Adrenal gland (tissue), 9 donors: ENCODE measurements at regions not wholly inside any gene's neighbourhood (a gene's known extent, or its start where the extent isn't known, plus 50 kb on each side); places are given as distances from the start of the nearest gene placed in this dataset.

ENCODE experiments used
- DNase-seq, 7 donors: peaks; one replicate each; pipeline ENCODE4 v3.0.0-alpha.2; 2019 to 2020
- H3K27ac ChIP-seq, 5 donors: fragments of 200-600 bp; sonication (generic) in 4 of 5; 1 replicate in 3 of 5; 2 replicates in 2 of 5; pipeline versions ENCODE4 v1.5.1 to v1.8.0; 2016 to 2020; ENCODE audit warnings: mild to moderate bottlenecking in 1 of 5
- H3K27me3 ChIP-seq: fragments of 200-600 bp; 2 replicates; pipeline ENCODE4 v1.8.0; 2021
- H3K36me3 ChIP-seq, 2 donors: fragments of 200-600 bp; replicated peaks in 1 of 2; 1 replicate in 1 of 2; 2 replicates in 1 of 2; pipeline versions ENCODE4 v1.5.1 to v1.8.0; 2018 to 2022
- H3K4me1 ChIP-seq, 2 donors: fragments of 200-600 bp; replicated peaks in 1 of 2; 1 replicate in 1 of 2; 2 replicates in 1 of 2; pipeline versions ENCODE4 v1.5.1 to v1.8.0; 2018 to 2021
- H3K4me3 ChIP-seq, 4 donors: fragments of 200-600 bp; sonication (generic) in 3 of 4; one replicate each; pipeline ENCODE4 v1.5.1; 2016 to 2018
- H3K9me3 ChIP-seq, 3 donors: fragments of 200-600 bp; sonication (generic) in 1 of 3; replicated peaks in 1 of 3; 1 replicate in 2 of 3; 2 replicates in 1 of 3; pipeline versions ENCODE4 v1.5.1 to v1.8.0; 2016 to 2021
- CTCF ChIP-seq, 6 experiments: fragments of 450-650 bp in 4 of 6; fragments of 200-600 bp in 2 of 6; sonication (generic) in 1 of 6; IDR thresholded peaks; 1 replicate in 5 of 6; 2 replicates in 1 of 6; pipeline versions ENCODE4 v1.5.1 to v1.8.0; 2016 to 2021; ENCODE audit warnings: antibody characterized with exemption in 6 of 6, mild to moderate bottlenecking in 2 of 6, moderate library complexity in 1 of 6
- POLR2A ChIP-seq, 2 donors: fragments of 450-650 bp; IDR thresholded peaks; one replicate each; pipeline ENCODE4 v1.6.1; 2017; ENCODE audit warnings: antibody characterized with exemption in 2 of 2, mild to moderate bottlenecking in 2 of 2, moderate library complexity in 1 of 2
- WGBS, 4 donors: extraction: QIAGEN DNeasy Blood & Tissue Kit in 2 of 4; methylation state at CpG; one replicate each; pipeline versions ENCODE4 v1.1.5 to v1.1.7; 2013 to 2017; 5-methylcytosine and 5-hydroxymethylcytosine counted together
- intact Hi-C, 2 donors: fragments of 100-400 bp; cut with DNase I; formaldehyde crosslinking; loops; one replicate each; pipeline versions ENCODE4 v1.14.1 to v1.15.0; 2022 to 2023
- donor health status: healthy with polysubstance abuse.
- donor health status: Bipolar disorder and iron deficiency.
- donor health status: DM: yes; HTN: yes; CAD: no.
- donor health status: DM: no; HTN: no; CAD: no.
- donor health status: DM: no; HTN: no; CAD: no.

GRCh38 chr1:143661418-143662101 is 310.2 kb downstream of the FAM72C start:
- Histone ChIP-seq H3K36me3 (no peaks in the 10 kb centered on the region), H3K4me1 (no peaks in the 10 kb centered on the region), H3K27ac (no peak overlapping the region), H3K4me3 (no peak overlapping the region), H3K9me3 (no peaks in the 10 kb centered on the region), H3K27me3 (no peaks in the 10 kb centered on the region)
- DNase-seq, result no peak
- 1 to 9% (median 4%) methylated on average over 40 to 47 of the region's 47 CpGs for WGBS, 4 donors
- TF ChIP-seq POLR2A (IDR thresholded peaks at IDR 0.05) (no peak), CTCF (IDR thresholded peaks at IDR 0.05) (no peak)
- intact Hi-C loops, result no loop called here

- intact Hi-C loops, result no loop called here
- Histone ChIP-seq H3K4me1 (no peaks in the 10 kb centered on the region), H3K27me3 (no peaks in the 10 kb centered on the region), H3K9me3 (no peaks in the 10 kb centered on the region), H3K27ac (no peak overlapping the region), H3K4me3 (no peak overlapping the region), H3K36me3 (no peaks in the 10 kb centered on the region)
- peak in 1 of 7 donors; percentile 12 for DNase-seq
- 13 to 36% (median 14%) methylated on average over 13 to 14 of the region's 14 CpGs for WGBS, 4 donors
- TF ChIP-seq CTCF (IDR thresholded peaks at IDR 0.05), result no peak
- TF ChIP-seq POLR2A (IDR thresholded peaks at IDR 0.05), result no peak
Measured at GRCh38 chr1:143660354-143660941, 311.3 kb downstream of the FAM72C start.

- WGBS, 4 donors, result 13 to 71% (median 21%) methylated on average over 20 to 24 of the region's 24 CpGs
- H3K4me1 ChIP-seq, result no peaks in the 10 kb centered on the region
- intact Hi-C loops, result no loop called here
- DNase-seq, result no peak
- TF ChIP-seq CTCF (IDR thresholded peaks at IDR 0.05) (no peak), POLR2A (IDR thresholded peaks at IDR 0.05) (no peak)
- no peak overlapping the region for H3K27ac ChIP-seq
- no peaks in the 10 kb centered on the region for H3K9me3 ChIP-seq
- no peak overlapping the region for H3K4me3 ChIP-seq
- H3K27me3 ChIP-seq, result no peaks in the 10 kb centered on the region
- no peaks in the 10 kb centered on the region for H3K36me3 ChIP-seq
Measured at GRCh38 chr1:143653429-143653802, 318.4 kb downstream of the FAM72C start.

- DNase-seq, result no peak
- H3K4me1 ChIP-seq, result no peaks in the 10 kb centered on the region
- no peak overlapping the region for H3K4me3 ChIP-seq
- 19 to 69% (median 24%) methylated on average over 21 to 36 of the region's 36 CpGs for WGBS, 4 donors
- H3K36me3 ChIP-seq, result no peaks in the 10 kb centered on the region
- H3K9me3 ChIP-seq, result no peaks in the 10 kb centered on the region
- intact Hi-C loops, result no loop called here
- H3K27ac ChIP-seq, result no peak overlapping the region
- no peaks in the 10 kb centered on the region for H3K27me3 ChIP-seq
- no peak for TF ChIP-seq CTCF (IDR thresholded peaks at IDR 0.05)
- TF ChIP-seq POLR2A (IDR thresholded peaks at IDR 0.05), result no peak
Measured at GRCh38 chr1:143652744-143653428, 318.9 kb downstream of the FAM72C start.
